NB4 (cell line): ENCODE measurements at regions not wholly inside any gene's neighbourhood (a gene's known extent, or its start where the extent isn't known, plus 50 kb on each side); places are given as distances from the start of the nearest gene placed in this dataset.

ENCODE experiments used
- MYC ChIP-seq: IDR thresholded peaks from 2 replicates; pipeline ENCODE4 v1.6.1; 2011; ENCODE audit warnings: low read depth, low read length
- POLR2A ChIP-seq: IDR thresholded peaks from 2 replicates; pipeline ENCODE4 v1.6.1; 2011; ENCODE audit warnings: mild to moderate bottlenecking; ENCODE audit not compliant: insufficient read length; ENCODE audit errors: extremely low read depth
- TF ChIP-seq, protein P1 (sequence below): IDR thresholded peaks from one replicate; pipeline ENCODE4 v1.5.1; 2012; ENCODE audit warnings: low read depth, low read length

DNA sequence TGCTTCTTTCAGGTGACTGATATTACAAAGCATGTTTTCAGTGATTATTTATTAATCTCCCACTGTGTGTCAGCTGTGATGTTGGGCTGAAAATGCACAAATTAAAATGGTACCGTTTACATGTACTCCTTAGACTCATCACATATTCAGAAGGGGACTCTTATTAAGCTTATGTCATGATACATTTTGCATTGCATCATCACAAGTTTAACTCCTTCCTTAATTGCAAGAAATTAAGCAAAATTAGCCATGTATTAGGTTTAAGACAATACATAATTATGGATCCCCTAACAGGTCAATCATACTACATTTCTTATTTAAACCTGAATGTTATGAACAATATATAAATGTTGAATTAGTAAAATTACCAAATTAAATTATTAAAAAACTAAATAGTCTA, 899.1 kb downstream of the TMEM182 start:
- TF ChIP-seq POLR2A (no peak), MYC (no peak)
- TF ChIP-seq, protein P1, sequence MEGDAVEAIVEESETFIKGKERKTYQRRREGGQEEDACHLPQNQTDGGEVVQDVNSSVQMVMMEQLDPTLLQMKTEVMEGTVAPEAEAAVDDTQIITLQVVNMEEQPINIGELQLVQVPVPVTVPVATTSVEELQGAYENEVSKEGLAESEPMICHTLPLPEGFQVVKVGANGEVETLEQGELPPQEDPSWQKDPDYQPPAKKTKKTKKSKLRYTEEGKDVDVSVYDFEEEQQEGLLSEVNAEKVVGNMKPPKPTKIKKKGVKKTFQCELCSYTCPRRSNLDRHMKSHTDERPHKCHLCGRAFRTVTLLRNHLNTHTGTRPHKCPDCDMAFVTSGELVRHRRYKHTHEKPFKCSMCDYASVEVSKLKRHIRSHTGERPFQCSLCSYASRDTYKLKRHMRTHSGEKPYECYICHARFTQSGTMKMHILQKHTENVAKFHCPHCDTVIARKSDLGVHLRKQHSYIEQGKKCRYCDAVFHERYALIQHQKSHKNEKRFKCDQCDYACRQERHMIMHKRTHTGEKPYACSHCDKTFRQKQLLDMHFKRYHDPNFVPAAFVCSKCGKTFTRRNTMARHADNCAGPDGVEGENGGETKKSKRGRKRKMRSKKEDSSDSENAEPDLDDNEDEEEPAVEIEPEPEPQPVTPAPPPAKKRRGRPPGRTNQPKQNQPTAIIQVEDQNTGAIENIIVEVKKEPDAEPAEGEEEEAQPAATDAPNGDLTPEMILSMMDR = no peak
